NCI-H2227 treated with DMSO at 0.1 percent for 48 hours (cell line): ENCODE measurements at regions not wholly inside any gene's neighbourhood (a gene's known extent, or its start where the extent isn't known, plus 50 kb on each side); places are given as distances from the start of the nearest gene placed in this dataset.

Experiments used
- DNase-seq: peaks from one replicate; lab custom pipeline; 2025; lab: John Stamatoyannopoulos, UW

- no peak for DNase-seq
Measured at GRCh38 chr12:81957631-81958030, 198.5 kb upstream of the PPFIA2 start.

- DNase-seq = no peak
Measured at GRCh38 chr12:81956468-81956860, 197.3 kb upstream of the PPFIA2 start.

DNA sequence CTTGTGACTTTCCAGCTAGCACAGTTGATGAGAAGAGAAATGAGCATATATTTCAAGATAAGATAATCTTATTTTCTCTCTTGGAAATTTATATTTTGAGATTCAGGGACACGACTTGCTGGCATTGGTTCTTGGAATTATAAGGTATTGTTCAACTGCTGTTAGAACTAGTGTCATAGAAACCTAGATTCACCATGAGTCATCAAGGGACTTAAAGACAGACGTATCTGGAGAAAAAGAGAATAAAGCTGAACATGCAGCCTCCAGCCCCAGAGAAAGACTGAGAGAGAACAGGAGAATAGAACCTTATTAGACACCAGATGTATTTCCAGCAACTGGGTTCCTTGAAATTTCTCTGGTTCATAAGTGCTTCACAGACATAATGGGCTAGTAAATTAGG, 194.4 kb upstream of the PPFIA2 start:
- DNase-seq = no peak

- DNase-seq = no peak
Measured at GRCh38 chr12:81950871-81951270, 191.7 kb upstream of the PPFIA2 start.

DNA sequence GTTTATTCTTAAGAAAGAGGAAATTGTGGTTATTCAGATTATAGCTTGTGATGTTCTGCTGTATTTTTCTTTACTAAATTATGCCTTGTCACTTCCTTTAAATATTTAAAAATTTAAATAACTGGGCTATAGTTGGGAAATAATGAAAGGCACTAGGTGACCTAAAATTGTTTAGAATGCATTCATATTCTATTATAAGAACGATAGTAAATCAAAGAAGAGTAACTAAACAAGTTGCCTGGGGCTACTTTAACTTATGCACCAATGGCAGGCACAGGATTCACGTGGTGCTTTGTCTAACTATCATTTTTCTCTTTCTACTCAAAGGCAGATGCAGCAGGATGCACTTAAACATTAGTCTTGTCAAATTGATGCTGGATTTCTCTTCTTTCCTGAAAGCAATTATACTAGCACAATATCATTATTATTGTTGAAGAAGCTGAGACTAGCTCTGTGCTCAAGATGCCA, 190.7 kb upstream of the PPFIA2 start:
- peak; percentile 34 for DNase-seq

DNA sequence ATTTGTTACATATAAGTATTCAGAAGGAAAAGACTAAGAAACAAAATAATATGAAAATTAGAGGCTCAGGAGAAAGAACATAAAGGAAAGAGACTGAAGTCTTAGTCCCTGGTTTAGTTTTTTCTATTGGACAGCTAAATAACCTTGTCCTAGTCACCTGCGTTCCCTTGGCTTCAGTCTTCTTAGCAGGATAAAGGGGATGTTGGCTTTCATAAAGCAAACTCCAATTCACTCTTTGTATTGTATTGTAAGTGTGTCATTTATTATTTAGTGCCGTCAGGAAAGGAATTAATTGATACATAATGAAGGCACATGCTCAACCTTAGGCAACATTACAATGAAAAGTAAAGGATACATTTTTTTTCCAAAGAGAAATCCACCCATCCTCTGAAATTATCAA, 190.3 kb upstream of the PPFIA2 start:
- no peak for DNase-seq

GRCh38 chr12:81944886-81945285, 185.7 kb upstream of the PPFIA2 start:
- DNase-seq = no peak

- no peak for DNase-seq
Measured at GRCh38 chr12:81942594-81942993, 183.4 kb upstream of the PPFIA2 start.

- DNase-seq = no peak
Measured at GRCh38 chr12:81930037-81930436, 170.9 kb upstream of the PPFIA2 start.

- no peak for DNase-seq
Measured at GRCh38 chr12:81896771-81897170, 137.6 kb upstream of the PPFIA2 start.

DNA sequence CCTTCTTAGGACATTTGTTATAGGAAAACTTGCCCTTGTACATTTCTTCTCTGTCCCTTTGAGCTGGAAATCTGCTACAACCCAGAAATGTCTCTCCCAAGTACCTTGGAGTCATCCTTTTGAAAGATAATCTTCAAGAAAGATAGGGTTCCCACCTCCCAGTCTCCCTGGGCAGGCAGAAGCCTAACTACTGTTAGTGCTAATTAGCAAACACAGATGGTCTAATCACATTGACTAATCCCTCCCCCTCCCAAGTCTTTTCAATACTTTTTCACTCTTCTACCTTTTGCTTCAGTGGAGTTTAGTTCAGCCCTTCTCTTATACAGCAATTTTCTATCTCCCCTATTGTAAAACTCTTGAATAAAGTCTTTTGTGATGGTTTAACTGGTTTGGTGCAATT, 129.8 kb upstream of the PPFIA2 start:
- DNase-seq = no peak

DNA sequence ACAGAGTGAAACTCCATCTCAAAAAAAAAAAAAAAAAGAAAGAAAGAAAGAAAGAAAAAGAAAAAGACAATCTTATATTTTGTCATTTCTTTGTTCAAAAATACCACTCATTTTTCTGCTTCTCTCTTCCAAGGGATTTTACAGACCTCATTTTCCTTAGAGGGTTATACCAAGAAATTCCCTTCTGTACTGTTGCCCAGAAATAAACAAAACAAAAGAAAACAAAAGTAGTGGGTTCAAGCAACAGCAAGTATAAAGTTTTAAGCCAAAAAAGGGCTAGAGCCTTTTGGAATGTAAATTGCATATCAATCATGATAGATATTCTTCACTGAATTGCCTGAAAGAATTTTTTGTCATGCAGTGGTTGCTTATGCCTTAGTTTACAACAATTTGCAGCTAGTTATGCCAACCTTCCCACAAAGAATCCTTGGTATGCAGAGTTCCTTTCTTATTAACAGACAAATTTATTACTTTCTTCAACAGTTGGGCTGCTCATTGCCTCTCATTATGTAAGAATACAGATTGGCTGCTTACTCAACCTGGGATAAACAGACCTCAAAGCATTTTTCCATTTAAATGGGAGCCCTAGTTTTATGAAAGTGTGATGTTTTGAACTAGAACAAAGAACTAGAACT, 129.1 kb upstream of the PPFIA2 start:
- no peak for DNase-seq

DNA sequence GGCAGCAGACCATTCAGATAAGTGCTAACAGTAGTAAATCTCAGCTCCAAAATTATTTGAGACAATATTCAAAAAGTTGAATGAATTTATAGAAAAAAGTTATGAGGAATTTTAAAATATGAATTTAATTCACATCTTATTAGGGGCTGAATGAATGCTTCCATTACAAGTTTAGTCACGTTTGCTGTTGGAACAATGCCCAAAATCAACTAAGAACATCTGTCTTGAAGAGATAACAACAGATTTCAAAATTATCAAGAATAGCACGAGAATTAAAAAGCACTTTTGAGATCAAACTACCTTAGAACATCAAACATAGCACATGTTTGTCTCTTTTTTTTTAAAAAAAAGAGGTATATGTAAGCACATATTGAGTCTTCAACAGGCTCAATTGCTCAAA, 115.4 kb upstream of the PPFIA2 start:
- DNase-seq = no peak

DNA sequence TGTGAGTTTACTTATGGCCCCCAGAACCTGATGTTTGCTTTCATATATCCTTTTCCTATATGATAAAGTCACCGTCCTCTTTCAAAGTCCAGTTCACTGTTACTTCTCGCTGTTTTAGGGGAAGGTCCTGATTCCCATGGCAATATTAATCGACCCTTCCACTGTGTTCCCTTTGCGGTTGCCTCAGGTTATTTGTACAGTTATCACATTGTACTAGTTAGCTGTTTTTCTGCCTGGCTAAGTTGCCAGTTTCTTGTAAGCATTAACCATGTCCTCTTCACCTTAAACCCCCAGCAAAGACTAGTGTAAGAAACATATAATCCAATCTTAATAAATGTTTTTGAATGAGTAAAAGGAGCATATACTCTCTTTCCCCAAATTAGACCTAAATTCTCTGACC, 115.0 kb upstream of the PPFIA2 start:
- no peak for DNase-seq

DNA sequence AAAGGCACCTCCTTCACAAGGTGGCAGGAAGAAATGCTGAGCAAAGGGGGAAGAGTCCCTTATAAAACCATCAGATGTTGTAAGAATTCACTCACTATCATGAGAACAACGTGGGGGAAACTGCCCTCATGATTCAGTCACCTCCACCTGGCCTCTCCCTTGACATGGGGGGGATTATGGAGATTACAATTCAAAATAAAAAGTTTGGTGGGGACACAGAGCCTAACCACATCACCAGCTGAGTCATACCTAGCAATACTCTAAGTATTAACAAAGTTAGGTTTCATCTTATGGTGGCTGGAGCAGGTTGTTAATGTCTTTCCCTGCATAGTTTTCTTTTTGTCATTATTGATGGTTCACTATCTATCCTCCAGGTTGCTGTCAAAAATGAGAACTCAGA, 113.2 kb upstream of the PPFIA2 start:
- no peak for DNase-seq

DNA sequence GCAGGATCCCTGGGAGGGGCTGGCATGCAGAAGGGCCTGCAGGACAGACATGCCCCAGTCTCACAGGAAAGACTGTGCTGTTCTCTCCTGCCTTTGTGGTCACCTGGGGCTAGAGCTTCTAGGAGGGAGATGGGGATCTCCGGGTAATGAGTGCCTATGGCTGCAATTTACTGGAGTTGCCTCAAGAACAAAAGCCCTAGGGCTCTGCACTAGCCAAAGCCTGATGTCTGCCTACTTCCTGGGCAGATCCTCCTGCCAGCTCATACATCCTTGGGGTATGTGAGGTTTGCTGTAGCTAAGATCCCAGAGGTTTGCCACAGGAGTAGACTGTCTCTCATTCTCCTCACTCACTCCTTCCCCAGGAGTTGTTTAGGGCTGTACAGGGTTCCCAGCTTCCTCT, 106.9 kb upstream of the PPFIA2 start:
- no peak for DNase-seq

DNA sequence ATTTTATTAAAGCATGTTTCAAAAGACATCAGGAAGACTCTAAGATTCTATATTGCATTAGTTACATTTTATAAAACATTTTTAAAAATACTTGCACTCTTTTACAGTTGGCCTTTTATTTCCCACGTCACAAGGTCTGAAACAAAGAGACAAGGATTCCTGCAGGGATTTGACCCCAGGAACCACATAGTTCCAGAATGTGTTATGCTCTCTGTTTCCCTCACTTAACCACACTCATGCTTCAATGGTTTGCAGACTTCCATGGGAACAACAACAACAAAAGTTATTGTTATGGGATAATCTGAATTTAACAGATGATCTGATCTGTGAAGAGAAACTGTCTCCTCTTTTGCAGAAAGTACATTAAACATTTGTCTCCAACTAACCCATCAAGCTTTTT, 104.3 kb upstream of the PPFIA2 start:
- no peak for DNase-seq

DNA sequence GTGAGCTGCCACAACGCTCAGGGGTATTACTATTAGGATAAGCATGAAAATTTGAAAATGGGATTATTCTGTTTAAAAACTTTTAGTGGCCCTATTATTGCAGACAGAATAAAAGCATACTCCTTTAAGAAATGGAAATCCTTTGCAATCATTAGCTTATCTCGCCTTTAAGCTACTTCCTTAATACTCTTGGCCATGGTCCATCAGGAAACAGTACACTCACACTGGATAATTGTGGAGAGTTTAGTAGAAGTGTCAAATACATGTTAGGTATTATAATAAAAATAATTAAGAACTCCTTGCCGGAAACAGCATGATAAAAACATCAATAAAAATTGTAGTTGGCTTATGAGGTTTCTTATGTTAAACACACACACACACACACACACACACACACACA, 100.4 kb upstream of the PPFIA2 start:
- no peak for DNase-seq

GRCh38 chr12:81843599-81843998, 84.4 kb upstream of the PPFIA2 start:
- no peak for DNase-seq

DNA sequence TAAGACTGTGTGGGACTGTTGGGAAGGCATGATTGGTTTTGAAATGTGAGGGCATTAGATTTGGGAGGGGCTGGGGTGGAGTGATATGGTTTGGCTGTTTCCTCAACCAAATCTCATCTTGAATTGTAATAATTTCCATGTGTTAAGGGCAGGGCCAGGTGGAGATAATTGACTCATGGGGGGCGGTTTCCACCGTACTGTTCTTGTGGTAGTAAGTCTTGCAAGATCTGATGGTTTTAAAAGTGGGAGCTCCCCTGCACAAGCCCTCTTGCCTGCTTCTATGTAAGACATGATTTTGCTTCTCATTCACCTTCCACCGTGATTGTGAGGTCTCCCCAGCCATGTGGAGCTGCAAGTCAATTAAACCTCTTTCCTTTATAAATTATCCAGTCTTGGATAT, 76.6 kb upstream of the PPFIA2 start:
- no peak for DNase-seq

DNA sequence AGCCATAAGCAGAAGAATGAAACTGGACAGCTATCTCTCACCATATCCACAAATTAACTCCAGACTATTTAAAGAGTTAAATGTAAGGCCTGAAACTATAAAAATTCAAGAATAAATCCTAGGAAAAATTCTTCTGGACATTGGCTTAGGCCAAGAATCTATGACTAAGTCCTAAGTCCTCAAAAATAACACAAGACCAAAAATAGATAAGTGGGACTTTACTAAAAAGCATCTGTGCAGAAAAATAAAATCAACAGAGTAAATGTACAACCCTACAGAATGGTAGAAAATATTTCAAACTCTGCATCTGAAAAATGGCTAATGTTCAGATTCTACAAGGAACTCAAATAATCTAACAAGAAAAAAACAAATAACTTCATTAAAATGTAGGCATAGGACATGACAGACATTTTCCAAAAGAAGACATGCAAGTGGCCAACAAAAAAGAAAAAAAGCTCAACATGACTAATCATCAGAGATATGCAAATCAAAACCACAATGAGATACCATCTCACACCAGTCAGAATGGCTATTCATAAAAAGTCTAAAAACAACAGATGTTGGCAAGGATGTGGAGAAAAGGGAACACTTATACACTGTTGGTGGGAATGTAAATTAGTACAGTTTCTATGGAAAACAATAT, 61.0 kb upstream of the PPFIA2 start:
- DNase-seq = no peak

- DNase-seq = no peak
Measured at GRCh38 chr12:81815611-81816010, 56.5 kb upstream of the PPFIA2 start.

DNA sequence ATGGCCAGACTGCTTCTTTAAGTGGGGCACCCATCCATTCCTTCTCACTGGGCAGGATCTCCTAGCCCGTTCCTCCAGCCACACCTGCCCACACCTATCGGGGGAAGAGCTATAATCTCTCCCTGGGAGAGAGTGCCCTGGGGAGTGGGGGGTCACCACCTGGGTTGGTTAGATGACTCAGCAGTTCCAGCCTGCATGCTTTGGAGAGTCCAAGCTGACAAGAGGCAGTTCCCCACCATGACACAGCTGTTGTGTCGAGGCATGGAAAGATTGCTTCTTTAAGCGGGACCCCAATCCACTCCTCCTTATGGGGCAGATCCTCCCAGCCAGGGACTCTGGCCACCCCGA, 52.6 kb upstream of the PPFIA2 start:
- no peak for DNase-seq

DNA sequence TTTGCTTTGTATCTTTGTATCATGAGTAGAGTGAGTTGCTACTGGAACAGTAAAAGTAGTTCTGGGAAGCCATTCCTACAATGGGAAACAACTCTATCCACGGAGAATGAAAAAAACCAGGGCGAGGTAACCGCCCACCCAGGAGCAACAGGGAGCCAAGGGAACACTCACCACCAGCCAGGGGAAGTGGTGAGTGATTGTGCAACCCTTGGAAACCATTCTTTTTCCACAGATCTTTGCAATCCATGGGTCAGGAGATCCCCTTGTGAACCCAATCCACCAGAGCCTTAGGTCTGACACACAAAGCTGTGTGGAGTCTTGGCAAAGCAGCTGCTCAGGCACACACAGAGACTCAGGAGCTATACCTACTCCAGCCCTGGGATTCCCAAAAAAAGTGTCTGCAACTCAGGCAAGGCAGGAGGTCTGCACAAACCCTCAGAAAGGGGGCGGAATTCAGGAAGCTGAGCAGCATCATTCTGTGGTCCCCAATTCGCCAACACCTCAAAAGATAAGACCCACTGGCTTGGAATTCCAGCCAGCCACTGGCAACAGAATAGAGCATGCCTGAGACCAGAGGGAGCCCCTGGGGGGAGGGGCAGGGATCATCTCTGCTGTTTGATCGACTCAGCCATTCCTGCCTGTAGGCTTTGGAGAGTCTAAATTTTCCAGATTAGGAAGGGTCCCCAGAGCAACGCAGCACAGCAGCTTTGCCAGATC, 52.1 kb upstream of the PPFIA2 start:
- DNase-seq = no peak
